ENCODE measurements at regions not wholly inside any gene's neighbourhood (a gene's known extent, or its start where the extent isn't known, plus 50 kb on each side); places are given as distances from the start of the nearest gene placed in this dataset.

GRCh38 chr3:168996622-168997021 is 666.9 kb downstream of the MECOM start:
- Histone ChIP-seq H3F3A (replicated peaks; ENCODE audit: insufficient read depth) (no peaks in the 10 kb centered on the region), H2AFZ (ENCODE audit: low read depth) (peak overlapping the region; percentile 44; the same call in 1 of the 2 replicates), H3K27ac (ENCODE audit: low read depth in 2 of 2, low read length in 1 of 2) (no peak overlapping the region), H3K9me2 (0 out of 2 replicates have a peak, but pooled peaks cover 3% of the 10 kb centered on the region), H3K9ac (no peak overlapping the region), H3K27me3 (ENCODE audit: insufficient read depth) (no peaks in the 10 kb centered on the region), H3K36me3 (replicated peaks in 1 of 2; ENCODE audit: control insufficient read depth in 1 of 2, insufficient read depth in 2 of 2, low read length in 1 of 2) (no peaks in the 10 kb centered on the region), H4K20me1 (ENCODE audit: insufficient read depth) (no peaks in the 10 kb centered on the region), H3K4me1 (ENCODE audit: control insufficient read depth in 1 of 2, insufficient read depth in 2 of 2, low read depth in 1 of 2, low read length in 1 of 2) (no peaks in the 10 kb centered on the region), H3K9me3 (no peaks in the 10 kb centered on the region), H3K4me2 (peak overlapping the region; percentile 18; the same call in 1 of the 2 replicates), H3K4me3 (ENCODE audit: low read depth in 2 of 2, low read length in 1 of 2) (peak overlapping the region in 1 of 2 experiments; percentile 14; a peak in 1 of 4 replicates), H3K79me2 (ENCODE audit: insufficient read depth) (no peaks in the 10 kb centered on the region)
- ChIA-PET CTCF (interaction anchor here (1.0 kb wide), 1 partner anchor 150 kb away, joined by 3 read pairs; no protein-coding TSS in a partner anchor), POLR2A (no interaction called here)
- DNase-seq = no peak
- TF ChIP-seq YY1 (IDR thresholded peaks at IDR 0.05; ENCODE audit: low read depth) = no peak
- TF ChIP-seq MXI1 (IDR thresholded peaks at IDR 0.05; ENCODE audit: low read depth, low read length) = no peak
- no peak for TF ChIP-seq REST (IDR thresholded peaks at IDR 0.05; ENCODE audit: low read depth, low read length)
- no peak for TF ChIP-seq RAD21 (IDR thresholded peaks at IDR 0.05; ENCODE audit: low read length)
- no peak for TF ChIP-seq EZH2phosphoT487 (IDR thresholded peaks at IDR 0.05; ENCODE audit: borderline replicate concordance, low read depth)
- no peak for TF ChIP-seq ELF1 (IDR thresholded peaks at IDR 0.05)
- TF ChIP-seq NFIC (IDR thresholded peaks at IDR 0.05; ENCODE audit: borderline replicate concordance) = no peak
- 11% methylated on average over 3 of the region's 3 CpGs for WGBS (ENCODE audit: low lambda C conversion rate)

- 50% methylated on average over 6 of the region's 6 CpGs for WGBS (ENCODE audit: low lambda C conversion rate)
- Histone ChIP-seq H3K9me3 (no peaks in the 10 kb centered on the region), H3F3A (replicated peaks; ENCODE audit: insufficient read depth) (no peaks in the 10 kb centered on the region), H3K4me1 (ENCODE audit: control insufficient read depth in 1 of 2, insufficient read depth in 2 of 2, low read depth in 1 of 2, low read length in 1 of 2) (no peaks in the 10 kb centered on the region), H4K20me1 (ENCODE audit: insufficient read depth) (no peaks in the 10 kb centered on the region), H3K27ac (ENCODE audit: low read depth in 2 of 2, low read length in 1 of 2) (no peak overlapping the region), H3K27me3 (ENCODE audit: insufficient read depth) (no peaks in the 10 kb centered on the region), H3K9me2 (peaks cover 3% of the 10 kb centered on the region; the same call in 1 of the 2 replicates), H3K79me2 (ENCODE audit: insufficient read depth) (no peaks in the 10 kb centered on the region), H3K9ac (no peak overlapping the region), H3K4me2 (no peak overlapping the region), H3K36me3 (replicated peaks in 1 of 2; ENCODE audit: control insufficient read depth in 1 of 2, insufficient read depth in 2 of 2, low read length in 1 of 2) (no peaks in the 10 kb centered on the region), H3K4me3 (ENCODE audit: low read depth in 2 of 2, low read length in 1 of 2) (no peak overlapping the region), H2AFZ (ENCODE audit: low read depth) (no peak overlapping the region)
- CTCF ChIA-PET = interaction anchor here (1.1 kb wide), 1 partner anchor 130 kb away, joined by 3 read pairs; no protein-coding TSS in a partner anchor
- no peak for DNase-seq
- POLR2A ChIA-PET = no interaction called here
- TF ChIP-seq PBX3 (IDR thresholded peaks at IDR 0.05) = no peak
- TF ChIP-seq GATA2 (CRISPR knock-in tag; IDR thresholded peaks at IDR 0.05) = no peak
- TF ChIP-seq YY1 (IDR thresholded peaks at IDR 0.05; ENCODE audit: low read depth) = no peak
- TF ChIP-seq GABPA (IDR thresholded peaks at IDR 0.05; ENCODE audit: low read depth) = no peak
- TF ChIP-seq SMC3 (IDR thresholded peaks at IDR 0.05; ENCODE audit: low read depth, low read length) = no peak
- no peak for TF ChIP-seq TCF12 (IDR thresholded peaks at IDR 0.05)
- no peak for TF ChIP-seq POLR2AphosphoS5 (IDR thresholded peaks at IDR 0.05; ENCODE audit: low read depth, low read length)
- no peak for TF ChIP-seq RFX5 (IDR thresholded peaks at IDR 0.05; ENCODE audit: low read length)
- TF ChIP-seq USF1 (IDR thresholded peaks at IDR 0.05; ENCODE audit: borderline replicate concordance, low read depth) = no peak
- no peak for TF ChIP-seq MAX (IDR thresholded peaks at IDR 0.05; ENCODE audit: low read depth)
- TF ChIP-seq MEF2A (IDR thresholded peaks at IDR 0.05; ENCODE audit: borderline replicate concordance, low read depth) = no peak
- no peak for TF ChIP-seq EP300 (IDR thresholded peaks at IDR 0.05; ENCODE audit: borderline replicate concordance in 1 of 2, low read depth in 1 of 2, low read length in 1 of 2)
- no peak for TF ChIP-seq JUND (IDR thresholded peaks at IDR 0.05)
- no peak for TF ChIP-seq MXI1 (IDR thresholded peaks at IDR 0.05; ENCODE audit: low read depth, low read length)
- no peak for TF ChIP-seq RCOR1 (IDR thresholded peaks at IDR 0.05; ENCODE audit: low read length)
- TF ChIP-seq CTCF (IDR thresholded peaks at IDR 0.05) = no peak
- no peak for TF ChIP-seq FOXJ3 (CRISPR knock-in tag; IDR thresholded peaks at IDR 0.05)
- TF ChIP-seq CHD2 (IDR thresholded peaks at IDR 0.05; ENCODE audit: low read length, partially characterized antibody) = no peak
Measured at GRCh38 chr3:168995129-168995528, 668.4 kb downstream of the MECOM start.

All from SK-N-SH (cell line).